Right atrium auricular region (tissue), 2 donors: ENCODE measurements at regions not wholly inside any gene's neighbourhood (a gene's known extent, or its start where the extent isn't known, plus 50 kb on each side); places are given as distances from the start of the nearest gene placed in this dataset.
A peak's percentile ranks its signal among the peaks of the same experiment; 100 is the strongest.

Experiments used
- DNase-seq: peaks from one replicate; pipeline ENCODE4 v3.0.0-alpha.2; 2019; ENCODE audit warnings: low spot score
- H3K27ac ChIP-seq, 2 donors: fragments of 200-600 bp; sonication (generic); 1 replicate in 1 of 2; 2 replicates in 1 of 2; pipeline ENCODE4 v1.5.1; 2016 to 2019
- H3K27me3 ChIP-seq, 2 donors: fragments of 200-600 bp; sonication (generic); one replicate each; pipeline versions ENCODE4 v1.5.1 to v1.6.0; 2017 to 2019
- H3K36me3 ChIP-seq: fragments of 200-600 bp; sonication (generic); one replicate; pipeline ENCODE4 v1.5.1; 2016
- H3K4me1 ChIP-seq, 2 donors: fragments of 200-600 bp; sonication (generic); one replicate each; pipeline versions ENCODE4 v1.5.1 to v1.6.0; 2017 to 2019
- H3K4me3 ChIP-seq, 2 donors: fragments of 200-600 bp; sonication (generic); 1 replicate in 1 of 2; 2 replicates in 1 of 2; pipeline ENCODE4 v1.5.1; 2017 to 2019; ENCODE audit warnings: mild to moderate bottlenecking in 1 of 2, moderate library complexity in 1 of 2
- H3K9me3 ChIP-seq, 2 donors: fragments of 200-600 bp; sonication (generic); one replicate each; pipeline ENCODE4 v1.5.1; 2019
- TF ChIP-seq, protein P1 (sequence below), 2 donors: fragments of 200-600 bp; sonication (generic); IDR thresholded peaks; one replicate each; pipeline ENCODE4 v1.5.1; 2019; ENCODE audit warnings: antibody characterized with exemption in 2 of 2

DNA sequence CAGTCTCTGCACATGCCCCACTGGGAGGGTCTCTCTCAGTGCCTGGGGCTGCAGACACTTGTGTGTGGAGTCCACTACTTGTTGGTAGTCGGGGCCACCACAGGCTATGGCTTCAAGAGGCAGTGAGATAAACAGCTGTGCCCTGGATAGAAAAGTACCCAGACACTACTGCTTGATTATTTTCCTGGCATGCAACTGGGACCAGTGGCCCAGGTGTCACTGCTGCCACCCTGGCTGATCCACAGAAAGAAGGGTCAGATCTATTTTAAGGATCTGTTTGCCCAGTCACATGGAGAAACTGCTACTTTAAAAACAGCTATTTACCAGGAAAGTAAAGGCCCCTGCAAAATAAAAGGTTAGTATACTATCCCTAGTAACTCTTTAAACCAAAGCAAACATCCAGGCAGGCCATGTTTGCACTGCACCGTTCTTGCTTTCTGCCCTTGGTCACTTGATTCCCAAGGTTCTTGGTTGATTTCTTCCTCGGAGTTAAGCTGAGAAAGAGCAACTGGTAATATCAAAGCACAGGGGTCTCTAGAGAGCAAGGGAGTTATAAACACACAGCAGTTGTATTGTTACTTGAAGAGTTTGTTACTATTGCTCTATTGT is 99.9 kb downstream of the GLUL start:
- no peaks in the 10 kb centered on the region for H3K9me3 ChIP-seq
- H3K4me3 ChIP-seq: no peak overlapping the region
- H3K4me1 ChIP-seq: peaks cover 0 to 27% of the 10 kb centered on the region in 2 donors
- no peak for DNase-seq
- no peaks in the 10 kb centered on the region for H3K27me3 ChIP-seq
- H3K27ac ChIP-seq: peak overlapping the region; percentile 4 to 69
- H3K36me3 ChIP-seq: no peaks in the 10 kb centered on the region
- TF ChIP-seq, protein P1, sequence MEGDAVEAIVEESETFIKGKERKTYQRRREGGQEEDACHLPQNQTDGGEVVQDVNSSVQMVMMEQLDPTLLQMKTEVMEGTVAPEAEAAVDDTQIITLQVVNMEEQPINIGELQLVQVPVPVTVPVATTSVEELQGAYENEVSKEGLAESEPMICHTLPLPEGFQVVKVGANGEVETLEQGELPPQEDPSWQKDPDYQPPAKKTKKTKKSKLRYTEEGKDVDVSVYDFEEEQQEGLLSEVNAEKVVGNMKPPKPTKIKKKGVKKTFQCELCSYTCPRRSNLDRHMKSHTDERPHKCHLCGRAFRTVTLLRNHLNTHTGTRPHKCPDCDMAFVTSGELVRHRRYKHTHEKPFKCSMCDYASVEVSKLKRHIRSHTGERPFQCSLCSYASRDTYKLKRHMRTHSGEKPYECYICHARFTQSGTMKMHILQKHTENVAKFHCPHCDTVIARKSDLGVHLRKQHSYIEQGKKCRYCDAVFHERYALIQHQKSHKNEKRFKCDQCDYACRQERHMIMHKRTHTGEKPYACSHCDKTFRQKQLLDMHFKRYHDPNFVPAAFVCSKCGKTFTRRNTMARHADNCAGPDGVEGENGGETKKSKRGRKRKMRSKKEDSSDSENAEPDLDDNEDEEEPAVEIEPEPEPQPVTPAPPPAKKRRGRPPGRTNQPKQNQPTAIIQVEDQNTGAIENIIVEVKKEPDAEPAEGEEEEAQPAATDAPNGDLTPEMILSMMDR (IDR thresholded peaks at IDR 0.05): no peak

DNA sequence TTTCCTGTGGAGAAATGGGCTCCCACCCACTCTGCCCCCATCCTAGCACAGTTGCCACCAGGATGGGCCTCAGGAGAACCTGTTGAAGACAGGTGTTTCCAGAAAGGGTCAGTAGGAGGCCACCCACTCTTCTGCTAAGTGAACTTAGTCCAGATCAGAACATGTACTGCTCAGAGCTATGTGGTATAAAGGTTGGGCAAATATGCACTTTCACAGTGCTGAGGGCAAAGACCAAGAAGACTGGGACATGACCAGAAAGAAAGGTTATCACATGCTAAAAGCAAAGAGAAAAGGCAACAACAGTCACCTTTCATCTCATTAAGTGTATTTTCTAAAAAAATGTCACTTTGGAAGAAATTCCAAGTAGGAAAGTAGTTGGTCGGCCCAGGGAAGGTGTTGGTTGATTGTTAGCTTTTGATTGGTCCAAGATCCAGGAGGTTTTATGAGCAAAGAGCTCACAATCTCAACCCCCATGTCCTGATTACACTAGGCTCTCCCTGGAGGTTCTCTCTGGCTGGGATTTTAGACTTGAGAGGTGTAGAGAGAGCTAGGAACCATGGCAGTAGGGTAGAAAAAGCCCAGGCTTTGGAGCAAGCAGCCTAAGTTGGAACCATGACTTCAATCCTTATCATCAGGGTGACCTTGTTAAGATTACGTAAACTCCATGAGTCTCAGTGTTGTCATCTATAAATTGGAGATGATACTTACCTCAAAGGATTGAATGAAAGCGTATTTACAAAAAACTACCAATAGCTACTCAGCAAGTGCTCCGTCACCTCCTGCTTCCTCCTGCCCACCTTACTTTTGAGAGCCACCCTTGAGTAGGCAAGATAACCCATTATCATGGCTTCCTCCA is 102.6 kb downstream of the GLUL start:
- H3K27ac ChIP-seq: peak overlapping the region in 1 of 2 donors; percentile 69
- no peaks in the 10 kb centered on the region for H3K9me3 ChIP-seq
- no peaks in the 10 kb centered on the region for H3K36me3 ChIP-seq
- DNase-seq: no peak
- H3K4me1 ChIP-seq: peaks cover 0 to 27% of the 10 kb centered on the region in 2 donors
- H3K27me3 ChIP-seq: no peaks in the 10 kb centered on the region
- no peak overlapping the region for H3K4me3 ChIP-seq
- TF ChIP-seq, protein P1 (IDR thresholded peaks at IDR 0.05): no peak

DNA sequence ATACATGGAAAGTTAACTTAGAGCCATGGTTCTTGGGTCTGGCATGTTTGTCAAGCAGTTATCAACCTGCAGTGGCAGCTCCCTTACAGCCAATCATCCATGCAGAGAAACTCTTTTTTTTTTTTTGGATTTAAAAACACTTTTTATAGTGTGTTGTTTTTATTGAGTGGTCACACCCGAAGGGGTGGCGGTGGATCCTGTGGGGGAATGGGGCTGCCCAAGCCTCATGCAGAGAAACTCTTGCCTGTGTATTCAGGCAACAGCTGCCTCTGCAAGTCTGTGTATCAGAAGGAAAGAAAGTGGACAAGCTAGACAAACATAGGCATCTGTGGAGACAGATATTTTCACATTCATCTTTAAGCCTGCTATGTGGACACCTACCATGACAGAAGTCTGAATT is 104.8 kb downstream of the GLUL start:
- no peak overlapping the region for H3K4me3 ChIP-seq
- H3K4me1 ChIP-seq: peaks cover 0 to 23% of the 10 kb centered on the region in 2 donors
- TF ChIP-seq, protein P1 (IDR thresholded peaks at IDR 0.05): no peak
- H3K36me3 ChIP-seq: no peaks in the 10 kb centered on the region
- no peak for DNase-seq
- no peaks in the 10 kb centered on the region for H3K27me3 ChIP-seq
- H3K27ac ChIP-seq: no peak overlapping the region
- H3K9me3 ChIP-seq: no peaks in the 10 kb centered on the region

DNA sequence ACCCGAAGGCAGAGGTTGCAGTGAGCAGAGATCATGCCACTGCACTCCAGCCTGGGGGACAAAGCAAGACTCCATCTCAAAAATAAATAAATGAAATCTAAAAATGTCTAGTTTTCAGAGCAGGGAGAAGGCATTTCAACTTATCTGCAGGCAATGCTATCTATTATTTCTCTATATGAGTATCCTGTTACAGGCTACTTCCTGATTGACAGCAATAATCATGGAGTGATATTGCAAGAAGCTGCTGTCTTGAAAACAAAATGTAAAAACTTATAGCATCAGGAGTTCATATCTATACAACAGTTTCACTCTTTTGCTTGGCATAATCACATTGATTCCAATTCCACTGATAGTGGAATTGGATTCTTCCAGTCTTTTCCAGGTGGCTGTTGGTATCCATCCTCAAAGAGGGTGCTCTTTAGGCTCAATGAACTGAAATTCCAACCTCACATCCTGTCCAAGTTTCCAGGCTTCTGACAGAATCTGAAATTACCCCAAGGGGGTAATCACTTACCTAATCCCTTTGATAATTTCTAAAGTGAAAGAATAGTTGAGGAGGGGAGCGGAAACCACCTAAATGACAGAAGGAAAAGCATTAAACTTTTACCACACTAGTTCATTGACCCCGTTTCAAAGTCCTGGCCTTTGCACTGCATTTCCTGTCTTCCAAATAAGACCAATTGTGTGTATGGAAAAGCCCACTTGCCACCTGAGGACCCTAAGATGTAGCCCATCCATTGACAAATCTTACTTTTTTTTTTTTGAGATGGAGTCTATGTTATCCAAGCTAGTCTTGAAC is 107.6 kb downstream of the GLUL start:
- DNase-seq: no peak
- Histone ChIP-seq H3K27ac (no peak overlapping the region), H3K36me3 (no peaks in the 10 kb centered on the region), H3K9me3 (no peaks in the 10 kb centered on the region), H3K27me3 (no peaks in the 10 kb centered on the region), H3K4me1 (no peaks in the 10 kb centered on the region), H3K4me3 (no peak overlapping the region)
- TF ChIP-seq, protein P1 (IDR thresholded peaks at IDR 0.05): no peak

DNA sequence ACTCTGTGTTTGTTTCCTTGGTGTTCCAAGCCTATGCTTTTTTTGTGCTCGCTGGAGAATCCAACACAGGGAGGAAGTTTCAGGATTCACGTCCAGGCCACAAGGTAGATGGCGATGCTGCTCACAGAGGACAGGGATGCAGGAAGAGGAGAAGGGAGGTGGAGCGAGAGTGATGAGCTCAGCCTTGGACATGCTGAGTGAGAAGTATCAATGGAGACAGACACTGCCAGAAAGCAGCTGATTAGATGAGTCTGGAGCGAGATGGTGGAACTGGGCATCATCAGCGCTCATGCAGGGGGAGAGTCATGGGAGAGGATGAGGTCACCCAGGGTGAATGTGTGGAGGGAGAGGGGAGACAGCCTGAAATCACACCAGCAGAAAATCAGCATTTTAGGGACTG is 110.0 kb downstream of the GLUL start:
- Histone ChIP-seq H3K27ac (no peak overlapping the region), H3K27me3 (no peaks in the 10 kb centered on the region), H3K36me3 (no peaks in the 10 kb centered on the region), H3K9me3 (no peaks in the 10 kb centered on the region), H3K4me3 (no peak overlapping the region), H3K4me1 (no peaks in the 10 kb centered on the region)
- TF ChIP-seq, protein P1 (IDR thresholded peaks at IDR 0.05): no peak
- DNase-seq: no peak
